GM23338 (cell line): ENCODE measurements at regions not wholly inside any gene's neighbourhood (a gene's known extent, or its start where the extent isn't known, plus 50 kb on each side); places are given as distances from the start of the nearest gene placed in this dataset.

Experiments
- ATAC-seq: fragments of 200-7000 bp; cut with Tn5 transposase; 3 replicates; pipeline ENCODE4 v1.9.1; 2020
- DNase-seq: peaks from one replicate; pipeline ENCODE4 v3.0.0-alpha.2; 2015; ENCODE audit warnings: low spot score
- H2AFZ ChIP-seq: fragments of 200-600 bp; sonication (generic); 2 replicates; pipeline ENCODE4 v1.8.0; 2016; ENCODE audit warnings: antibody characterized with exemption, mild to moderate bottlenecking, moderate library complexity
- H3F3A ChIP-seq: fragments of 200-600 bp; sonication (generic); replicated peaks from 2 replicates; pipeline ENCODE4 v1.8.0; 2017; ENCODE audit warnings: antibody characterized with exemption, mixed run types, low read depth
- H3K27ac ChIP-seq: fragments of 200-600 bp; sonication (generic); 2 replicates; pipeline ENCODE4 v1.6.1; 2016; ENCODE audit warnings: low read depth
- H3K27me3 ChIP-seq: fragments of 200-600 bp; sonication (generic); 2 replicates; pipeline ENCODE4 v1.8.0; 2016; ENCODE audit warnings: mild to moderate bottlenecking, mixed run types, moderate library complexity; ENCODE audit not compliant: insufficient read depth
- H3K36me3 ChIP-seq: fragments of 200-600 bp; sonication (generic); 2 replicates; pipeline ENCODE4 v1.8.0; 2016; ENCODE audit warnings: mild to moderate bottlenecking; ENCODE audit not compliant: insufficient read depth
- H3K4me1 ChIP-seq: fragments of 200-600 bp; sonication (generic); 2 replicates; pipeline ENCODE4 v1.8.0; 2016; ENCODE audit warnings: mild to moderate bottlenecking, moderate library complexity; ENCODE audit not compliant: insufficient read depth
- H3K4me2 ChIP-seq: fragments of 200-600 bp; sonication (generic); 2 replicates; pipeline ENCODE4 v1.7.1; 2017; ENCODE audit warnings: mixed run types
- H3K4me3 ChIP-seq: fragments of 200-600 bp; sonication (generic); 2 replicates; pipeline ENCODE4 v1.6.1; 2016; ENCODE audit warnings: mixed run types
- H3K79me2 ChIP-seq: fragments of 200-600 bp; sonication (generic); replicated peaks from 2 replicates; pipeline ENCODE4 v1.8.0; 2017; ENCODE audit warnings: mild to moderate bottlenecking; ENCODE audit not compliant: insufficient read depth
- H3K9me2 ChIP-seq: fragments of 200-600 bp; sonication (generic); 2 replicates; pipeline ENCODE4 v1.8.0; 2017; ENCODE audit not compliant: insufficient read depth
- H4K20me1 ChIP-seq: fragments of 200-600 bp; sonication (generic); replicated peaks from 2 replicates; pipeline ENCODE4 v1.8.0; 2017; ENCODE audit warnings: mild to moderate bottlenecking; ENCODE audit not compliant: insufficient read depth
- H3K27ac Mint-ChIP-seq: 2 replicates; pipeline ENCODE4 v1.8.0; 2020; ENCODE audit warnings: inconsistent platforms, mild to moderate bottlenecking, moderate library complexity, mixed read lengths
- H3K27me3 Mint-ChIP-seq: 3 replicates; pipeline ENCODE4 v1.8.0; 2022; ENCODE audit warnings: low read depth, mild to moderate bottlenecking, moderate library complexity, mixed read lengths, inconsistent platforms; ENCODE audit not compliant: insufficient read depth, poor library complexity
- H3K36me3 Mint-ChIP-seq: 3 replicates; pipeline ENCODE4 v1.8.0; 2021; ENCODE audit warnings: low read depth, mild to moderate bottlenecking, inconsistent platforms, moderate library complexity, mixed read lengths
- H3K4me1 Mint-ChIP-seq: 3 replicates; pipeline ENCODE4 v1.8.0; 2020; ENCODE audit warnings: mild to moderate bottlenecking, inconsistent platforms, mixed read lengths
- H3K4me3 Mint-ChIP-seq: 3 replicates; pipeline ENCODE4 v1.8.0; 2021; ENCODE audit warnings: moderate library complexity, mild to moderate bottlenecking, inconsistent platforms, mixed read lengths
- H3K9me3 Mint-ChIP-seq: 3 replicates; pipeline ENCODE4 v1.8.0; 2020; ENCODE audit warnings: moderate library complexity, mild to moderate bottlenecking, inconsistent platforms, mixed read lengths
- CREB1 ChIP-seq: fragments of 250-450 bp; sonication (Bioruptor Pico); IDR thresholded peaks from 2 replicates; pipeline ENCODE4 v1.5.0; 2020; ENCODE audit warnings: low read depth, mild to moderate bottlenecking, moderate library complexity
- JUNB ChIP-seq: IDR thresholded peaks from one replicate; pipeline ENCODE4 v1.6.1; 2016; ENCODE audit warnings: antibody characterized with exemption; ENCODE audit not compliant: unreplicated experiment
- NANOG ChIP-seq: IDR thresholded peaks from 2 replicates; pipeline ENCODE4 v1.6.1; 2016; ENCODE audit warnings: antibody characterized with exemption, borderline replicate concordance
- POLR2AphosphoS5 ChIP-seq: IDR thresholded peaks from 2 replicates; pipeline ENCODE4 v1.6.1; 2016; ENCODE audit warnings: antibody characterized with exemption, low read depth
- TF ChIP-seq, protein P1 (sequence below): IDR thresholded peaks from one replicate; pipeline ENCODE4 v1.6.1; 2018; ENCODE audit warnings: antibody characterized with exemption; ENCODE audit not compliant: unreplicated experiment
- TF ChIP-seq, protein P2 (sequence below): fragments of 250-450 bp; sonication (Bioruptor Pico); IDR thresholded peaks from 2 replicates; pipeline ENCODE4 v1.5.0; 2020; ENCODE audit warnings: mild to moderate bottlenecking, moderate library complexity

DNA sequence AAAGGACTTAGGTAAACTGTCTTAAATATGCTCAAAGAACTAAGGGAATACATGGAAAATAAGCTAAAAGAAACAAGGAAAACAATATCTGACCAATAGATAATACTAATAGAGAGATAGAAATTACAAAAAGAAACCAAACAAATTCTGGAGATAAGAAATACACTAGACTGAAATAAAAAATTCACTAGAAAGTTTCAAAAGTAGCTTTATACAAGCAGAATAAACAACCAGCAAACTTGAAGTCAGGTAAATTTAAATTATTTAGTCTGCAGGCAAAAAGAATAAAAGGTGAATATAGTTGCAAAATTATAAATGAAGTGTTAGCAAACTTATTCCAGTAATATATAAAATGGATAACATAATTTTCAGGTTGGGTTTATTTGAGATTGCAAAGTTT, 760.9 kb upstream of the INTU start (continued):
- TF ChIP-seq, protein P1, sequence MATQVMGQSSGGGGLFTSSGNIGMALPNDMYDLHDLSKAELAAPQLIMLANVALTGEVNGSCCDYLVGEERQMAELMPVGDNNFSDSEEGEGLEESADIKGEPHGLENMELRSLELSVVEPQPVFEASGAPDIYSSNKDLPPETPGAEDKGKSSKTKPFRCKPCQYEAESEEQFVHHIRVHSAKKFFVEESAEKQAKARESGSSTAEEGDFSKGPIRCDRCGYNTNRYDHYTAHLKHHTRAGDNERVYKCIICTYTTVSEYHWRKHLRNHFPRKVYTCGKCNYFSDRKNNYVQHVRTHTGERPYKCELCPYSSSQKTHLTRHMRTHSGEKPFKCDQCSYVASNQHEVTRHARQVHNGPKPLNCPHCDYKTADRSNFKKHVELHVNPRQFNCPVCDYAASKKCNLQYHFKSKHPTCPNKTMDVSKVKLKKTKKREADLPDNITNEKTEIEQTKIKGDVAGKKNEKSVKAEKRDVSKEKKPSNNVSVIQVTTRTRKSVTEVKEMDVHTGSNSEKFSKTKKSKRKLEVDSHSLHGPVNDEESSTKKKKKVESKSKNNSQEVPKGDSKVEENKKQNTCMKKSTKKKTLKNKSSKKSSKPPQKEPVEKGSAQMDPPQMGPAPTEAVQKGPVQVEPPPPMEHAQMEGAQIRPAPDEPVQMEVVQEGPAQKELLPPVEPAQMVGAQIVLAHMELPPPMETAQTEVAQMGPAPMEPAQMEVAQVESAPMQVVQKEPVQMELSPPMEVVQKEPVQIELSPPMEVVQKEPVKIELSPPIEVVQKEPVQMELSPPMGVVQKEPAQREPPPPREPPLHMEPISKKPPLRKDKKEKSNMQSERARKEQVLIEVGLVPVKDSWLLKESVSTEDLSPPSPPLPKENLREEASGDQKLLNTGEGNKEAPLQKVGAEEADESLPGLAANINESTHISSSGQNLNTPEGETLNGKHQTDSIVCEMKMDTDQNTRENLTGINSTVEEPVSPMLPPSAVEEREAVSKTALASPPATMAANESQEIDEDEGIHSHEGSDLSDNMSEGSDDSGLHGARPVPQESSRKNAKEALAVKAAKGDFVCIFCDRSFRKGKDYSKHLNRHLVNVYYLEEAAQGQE = no peak
- no peak for TF ChIP-seq POLR2AphosphoS5
- TF ChIP-seq JUNB = no peak
- no peak for TF ChIP-seq CREB1 (CRISPR knock-in tag)
- TF ChIP-seq, protein P2, sequence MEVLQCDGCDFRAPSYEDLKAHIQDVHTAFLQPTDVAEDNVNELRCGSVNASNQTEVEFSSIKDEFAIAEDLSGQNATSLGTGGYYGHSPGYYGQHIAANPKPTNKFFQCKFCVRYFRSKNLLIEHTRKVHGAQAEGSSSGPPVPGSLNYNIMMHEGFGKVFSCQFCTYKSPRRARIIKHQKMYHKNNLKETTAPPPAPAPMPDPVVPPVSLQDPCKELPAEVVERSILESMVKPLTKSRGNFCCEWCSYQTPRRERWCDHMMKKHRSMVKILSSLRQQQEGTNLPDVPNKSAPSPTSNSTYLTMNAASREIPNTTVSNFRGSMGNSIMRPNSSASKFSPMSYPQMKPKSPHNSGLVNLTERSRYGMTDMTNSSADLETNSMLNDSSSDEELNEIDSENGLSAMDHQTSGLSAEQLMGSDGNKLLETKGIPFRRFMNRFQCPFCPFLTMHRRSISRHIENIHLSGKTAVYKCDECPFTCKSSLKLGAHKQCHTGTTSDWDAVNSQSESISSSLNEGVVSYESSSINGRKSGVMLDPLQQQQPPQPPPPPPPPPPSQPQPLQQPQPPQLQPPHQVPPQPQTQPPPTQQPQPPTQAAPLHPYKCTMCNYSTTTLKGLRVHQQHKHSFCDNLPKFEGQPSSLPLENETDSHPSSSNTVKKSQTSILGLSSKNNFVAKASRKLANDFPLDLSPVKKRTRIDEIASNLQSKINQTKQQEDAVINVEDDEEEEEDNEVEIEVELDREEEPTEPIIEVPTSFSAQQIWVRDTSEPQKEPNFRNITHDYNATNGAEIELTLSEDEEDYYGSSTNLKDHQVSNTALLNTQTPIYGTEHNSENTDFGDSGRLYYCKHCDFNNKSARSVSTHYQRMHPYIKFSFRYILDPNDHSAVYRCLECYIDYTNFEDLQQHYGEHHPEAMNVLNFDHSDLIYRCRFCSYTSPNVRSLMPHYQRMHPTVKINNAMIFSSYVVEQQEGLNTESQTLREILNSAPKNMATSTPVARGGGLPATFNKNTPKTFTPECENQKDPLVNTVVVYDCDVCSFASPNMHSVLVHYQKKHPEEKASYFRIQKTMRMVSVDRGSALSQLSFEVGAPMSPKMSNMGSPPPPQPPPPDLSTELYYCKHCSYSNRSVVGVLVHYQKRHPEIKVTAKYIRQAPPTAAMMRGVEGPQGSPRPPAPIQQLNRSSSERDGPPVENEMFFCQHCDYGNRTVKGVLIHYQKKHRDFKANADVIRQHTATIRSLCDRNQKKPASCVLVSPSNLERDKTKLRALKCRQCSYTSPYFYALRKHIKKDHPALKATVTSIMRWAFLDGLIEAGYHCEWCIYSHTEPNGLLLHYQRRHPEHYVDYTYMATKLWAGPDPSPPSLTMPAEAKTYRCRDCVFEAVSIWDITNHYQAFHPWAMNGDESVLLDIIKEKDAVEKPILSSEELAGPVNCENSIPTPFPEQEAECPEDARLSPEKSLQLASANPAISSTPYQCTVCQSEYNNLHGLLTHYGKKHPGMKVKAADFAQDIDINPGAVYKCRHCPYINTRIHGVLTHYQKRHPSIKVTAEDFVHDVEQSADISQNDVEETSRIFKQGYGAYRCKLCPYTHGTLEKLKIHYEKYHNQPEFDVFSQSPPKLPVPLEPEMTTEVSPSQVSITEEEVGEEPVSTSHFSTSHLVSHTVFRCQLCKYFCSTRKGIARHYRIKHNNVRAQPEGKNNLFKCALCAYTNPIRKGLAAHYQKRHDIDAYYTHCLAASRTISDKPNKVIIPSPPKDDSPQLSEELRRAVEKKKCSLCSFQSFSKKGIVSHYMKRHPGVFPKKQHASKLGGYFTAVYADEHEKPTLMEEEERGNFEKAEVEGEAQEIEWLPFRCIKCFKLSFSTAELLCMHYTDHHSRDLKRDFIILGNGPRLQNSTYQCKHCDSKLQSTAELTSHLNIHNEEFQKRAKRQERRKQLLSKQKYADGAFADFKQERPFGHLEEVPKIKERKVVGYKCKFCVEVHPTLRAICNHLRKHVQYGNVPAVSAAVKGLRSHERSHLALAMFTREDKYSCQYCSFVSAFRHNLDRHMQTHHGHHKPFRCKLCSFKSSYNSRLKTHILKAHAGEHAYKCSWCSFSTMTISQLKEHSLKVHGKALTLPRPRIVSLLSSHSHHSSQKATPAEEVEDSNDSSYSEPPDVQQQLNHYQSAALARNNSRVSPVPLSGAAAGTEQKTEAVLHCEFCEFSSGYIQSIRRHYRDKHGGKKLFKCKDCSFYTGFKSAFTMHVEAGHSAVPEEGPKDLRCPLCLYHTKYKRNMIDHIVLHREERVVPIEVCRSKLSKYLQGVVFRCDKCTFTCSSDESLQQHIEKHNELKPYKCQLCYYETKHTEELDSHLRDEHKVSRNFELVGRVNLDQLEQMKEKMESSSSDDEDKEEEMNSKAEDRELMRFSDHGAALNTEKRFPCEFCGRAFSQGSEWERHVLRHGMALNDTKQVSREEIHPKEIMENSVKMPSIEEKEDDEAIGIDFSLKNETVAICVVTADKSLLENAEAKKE = no peak

DNA sequence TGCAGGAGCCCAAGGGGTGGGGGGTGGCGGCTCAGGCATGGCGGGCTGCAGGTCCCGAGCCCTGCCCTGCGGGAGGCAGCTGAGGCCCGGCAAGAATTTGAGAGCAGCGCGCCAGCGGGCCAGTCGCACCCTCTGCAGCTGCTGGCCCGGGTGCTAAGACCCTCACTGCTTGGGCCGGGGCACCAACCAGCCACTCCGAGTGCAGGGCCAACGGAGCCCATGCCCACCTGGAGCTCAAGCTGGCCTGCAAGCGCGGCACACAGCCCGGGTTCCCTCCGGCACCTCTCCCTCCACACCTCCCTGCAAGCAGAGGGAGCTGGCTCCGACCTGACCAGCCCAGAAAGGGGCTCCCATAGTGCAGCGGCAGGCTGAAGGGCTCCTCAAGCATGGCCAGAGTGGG, 758.2 kb upstream of the INTU start:
- Histone ChIP-seq H3K9me2 (peaks cover 3% of the 10 kb centered on the region; the same call in 1 of the 2 replicates), H3K79me2 (no peaks in the 10 kb centered on the region), H3F3A (no peaks in the 10 kb centered on the region), H3K27me3 (no peaks in the 10 kb centered on the region), H3K36me3 (no peaks in the 10 kb centered on the region), H3K4me2 (no peak overlapping the region), H2AFZ (no peak overlapping the region), H3K4me3 (no peak overlapping the region), H3K27ac (no peak overlapping the region), H4K20me1 (no peaks in the 10 kb centered on the region), H3K4me1 (0 out of 2 replicates have a peak, but pooled peaks cover 2% of the 10 kb centered on the region)
- DNase-seq = no peak
- Mint-ChIP-seq H3K9me3 (peaks cover 19% of the 10 kb centered on the region; the same call in 2 of the 3 replicates), H3K36me3 (peaks cover 19% of the 10 kb centered on the region; the same call in 2 of the 3 replicates), H3K27ac (no peak overlapping the region), H3K27me3 (peaks cover 3% of the 10 kb centered on the region), H3K4me1 (peaks cover 2% of the 10 kb centered on the region; the same call in 1 of the 3 replicates), H3K4me3 (no peak overlapping the region)
- no peak for ATAC-seq
- TF ChIP-seq POLR2AphosphoS5 (no peak), NANOG (no peak)
- TF ChIP-seq, protein P2 = no peak
